Transverse colon (tissue), 4 donors: ENCODE measurements at regions not wholly inside any gene's neighbourhood (a gene's known extent, or its start where the extent isn't known, plus 50 kb on each side); places are given as distances from the start of the nearest gene placed in this dataset.

Source experiments
- DNase-seq: peaks from one replicate; pipeline ENCODE4 v3.0.0-alpha.2; 2019
- H3K27ac ChIP-seq, 4 donors: fragments of 200-600 bp; sonication (generic); 2 replicates each; pipeline ENCODE4 v1.5.1; 2016 to 2018; ENCODE audit warnings: inconsistent platforms in 4 of 4
- H3K27me3 ChIP-seq: fragments of 200-600 bp; sonication (generic); 2 replicates; pipeline ENCODE4 v1.5.1; 2017; ENCODE audit warnings: inconsistent platforms
- H3K36me3 ChIP-seq, 4 donors: fragments of 200-600 bp; sonication (generic); 2 replicates each; pipeline ENCODE4 v1.5.1; 2017 to 2019; ENCODE audit warnings: inconsistent platforms in 4 of 4
- H3K4me1 ChIP-seq, 4 donors: fragments of 200-600 bp; sonication (generic); 2 replicates each; pipeline ENCODE4 v1.5.1; 2017 to 2020; ENCODE audit warnings: inconsistent platforms in 4 of 4
- H3K4me3 ChIP-seq, 4 donors: fragments of 200-600 bp; sonication (generic); 1 replicate in 1 of 4; 2 replicates in 3 of 4; pipeline versions ENCODE4 v1.5.1 to v1.6.1; 2017 to 2019; ENCODE audit warnings: inconsistent platforms in 4 of 4
- H3K9me3 ChIP-seq, 2 donors: fragments of 200-600 bp; sonication (generic); 2 replicates each; pipeline ENCODE4 v1.5.1; 2017 to 2019; ENCODE audit warnings: inconsistent platforms in 2 of 2
- EP300 ChIP-seq: sonication (generic); formaldehyde crosslinking; IDR thresholded peaks from one replicate; pipeline ENCODE4 v1.6.1; 2017; ENCODE audit warnings: antibody characterized with exemption, low read depth
- POLR2A ChIP-seq: fragments of 450-650 bp; IDR thresholded peaks from one replicate; pipeline ENCODE4 v1.6.1; 2016; ENCODE audit warnings: antibody characterized with exemption, mild to moderate bottlenecking, moderate library complexity
- POLR2AphosphoS5 ChIP-seq, 3 donors: sonication (generic); formaldehyde crosslinking; IDR thresholded peaks; one replicate each; pipeline ENCODE4 v1.6.1; 2016; ENCODE audit warnings: antibody characterized with exemption in 3 of 3
- WGBS, 2 donors: methylation state at CpG; one replicate each; pipeline ENCODE4 v1.1.5; 2018; ENCODE audit warnings: low coverage in 1 of 2; 5-methylcytosine and 5-hydroxymethylcytosine counted together
- in situ Hi-C, 4 donors: fragments of 200-750 bp; cut with MboI; loops; one replicate each; pipeline versions ENCODE4 v1.15.0 to v1.15.1; 2017; ENCODE audit warnings: low sequenced_read_pairs in 3 of 4, low pct_ligation_motif_present in 1 of 4, low pct_unique_long_range_greater_than_20kb in 1 of 4
- intact Hi-C: fragments of 100-400 bp; cut with DNase I; formaldehyde crosslinking; loops from one replicate; pipeline ENCODE4 v1.15.1; 2023; ENCODE audit warnings: low total_unique reads
- TF ChIP-seq, protein P1 (sequence below), 5 experiments: fragments of 200-600 bp in 3 of 5; fragments of 450-650 bp in 2 of 5; sonication (generic) in 3 of 5; IDR thresholded peaks; 1 replicate in 2 of 5; 2 replicates in 3 of 5; pipeline ENCODE4 v1.5.1; 2016 to 2017; ENCODE audit warnings: antibody characterized with exemption in 5 of 5, inconsistent platforms in 3 of 5, mild to moderate bottlenecking in 2 of 5, moderate library complexity in 1 of 5

DNA sequence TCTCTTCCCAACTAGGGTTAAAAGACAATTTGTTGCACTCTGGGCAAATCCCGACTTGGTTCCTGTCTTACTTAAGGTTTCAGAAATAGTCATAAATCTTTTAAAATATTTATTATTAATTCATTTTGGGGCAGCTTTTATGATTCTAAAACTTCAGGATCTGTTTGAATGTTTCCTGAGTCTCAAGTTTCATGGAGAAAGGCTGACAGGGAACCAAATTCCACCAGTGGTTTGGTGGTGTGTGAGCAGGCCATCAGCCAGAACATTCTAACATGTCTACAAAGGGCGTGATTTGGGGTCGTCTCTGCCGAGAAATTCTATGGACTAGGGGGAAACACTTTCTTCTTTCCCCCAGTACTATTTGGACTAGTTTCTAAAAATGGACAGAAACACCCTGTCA, 366.4 kb downstream of the ZNF521 start:
- peaks cover 0 to 12% (median 0%) of the 10 kb centered on the region in 4 donors for H3K4me1 ChIP-seq
- no peaks in the 10 kb centered on the region for H3K27me3 ChIP-seq
- intact Hi-C loops (no loop called here), in situ Hi-C loops (loop anchor here in 1 of 4 donors (25.0 kb wide), 1 partner anchor 102 kb away; no protein-coding TSS in a partner anchor)
- WGBS, 2 donors, result 78 to 89% methylated on average over 4 of the region's 4 CpGs
- no peak for TF ChIP-seq EP300
- TF ChIP-seq, protein P1, sequence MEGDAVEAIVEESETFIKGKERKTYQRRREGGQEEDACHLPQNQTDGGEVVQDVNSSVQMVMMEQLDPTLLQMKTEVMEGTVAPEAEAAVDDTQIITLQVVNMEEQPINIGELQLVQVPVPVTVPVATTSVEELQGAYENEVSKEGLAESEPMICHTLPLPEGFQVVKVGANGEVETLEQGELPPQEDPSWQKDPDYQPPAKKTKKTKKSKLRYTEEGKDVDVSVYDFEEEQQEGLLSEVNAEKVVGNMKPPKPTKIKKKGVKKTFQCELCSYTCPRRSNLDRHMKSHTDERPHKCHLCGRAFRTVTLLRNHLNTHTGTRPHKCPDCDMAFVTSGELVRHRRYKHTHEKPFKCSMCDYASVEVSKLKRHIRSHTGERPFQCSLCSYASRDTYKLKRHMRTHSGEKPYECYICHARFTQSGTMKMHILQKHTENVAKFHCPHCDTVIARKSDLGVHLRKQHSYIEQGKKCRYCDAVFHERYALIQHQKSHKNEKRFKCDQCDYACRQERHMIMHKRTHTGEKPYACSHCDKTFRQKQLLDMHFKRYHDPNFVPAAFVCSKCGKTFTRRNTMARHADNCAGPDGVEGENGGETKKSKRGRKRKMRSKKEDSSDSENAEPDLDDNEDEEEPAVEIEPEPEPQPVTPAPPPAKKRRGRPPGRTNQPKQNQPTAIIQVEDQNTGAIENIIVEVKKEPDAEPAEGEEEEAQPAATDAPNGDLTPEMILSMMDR (IDR thresholded peaks at IDR 0.05), result no peak
- TF ChIP-seq POLR2A, result no peak
- no peak for TF ChIP-seq POLR2AphosphoS5 (IDR thresholded peaks at IDR 0.05)
- no peak overlapping the region for H3K4me3 ChIP-seq
- H3K27ac ChIP-seq, result no peak overlapping the region
- H3K9me3 ChIP-seq, result no peaks in the 10 kb centered on the region
- no peak for DNase-seq
- no peaks in the 10 kb centered on the region for H3K36me3 ChIP-seq

DNA sequence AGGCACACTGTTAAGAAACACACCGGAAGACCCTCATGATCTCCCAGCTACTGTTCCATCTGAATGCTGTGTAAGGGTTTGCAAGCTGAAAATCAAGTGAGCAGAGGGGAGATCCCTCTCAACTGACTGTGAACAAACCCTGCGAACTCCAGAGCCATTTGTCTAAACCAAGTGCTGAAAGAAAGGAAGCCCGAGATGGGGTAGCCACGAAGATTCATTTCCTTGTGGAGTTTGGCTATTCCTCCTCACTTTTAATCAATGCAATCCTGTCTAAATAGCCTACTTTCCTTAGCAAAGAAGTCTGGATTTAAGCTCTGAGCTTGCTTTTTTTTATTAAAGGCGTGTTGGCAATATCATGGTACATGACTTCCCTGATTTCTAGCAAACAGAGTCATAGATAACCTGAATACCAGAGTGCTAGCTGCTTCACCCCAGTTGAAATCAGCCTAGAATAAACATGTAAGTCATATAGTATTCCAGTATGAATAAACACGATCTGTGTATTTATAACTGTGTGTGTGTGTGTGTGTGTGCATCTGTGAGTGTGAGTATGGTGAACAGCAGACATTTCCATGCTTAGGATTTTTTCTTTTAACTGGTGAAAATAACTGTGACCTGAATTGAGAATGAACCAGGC, 365.2 kb downstream of the ZNF521 start:
- no peak for DNase-seq
- TF ChIP-seq POLR2A, result no peak
- TF ChIP-seq, protein P1 (IDR thresholded peaks at IDR 0.05), result no peak
- TF ChIP-seq EP300, result no peak
- TF ChIP-seq POLR2AphosphoS5 (IDR thresholded peaks at IDR 0.05), result no peak
- Histone ChIP-seq H3K36me3 (no peaks in the 10 kb centered on the region), H3K4me1 (peaks cover 0 to 12% (median 0%) of the 10 kb centered on the region in 4 donors), H3K27me3 (no peaks in the 10 kb centered on the region), H3K4me3 (no peak overlapping the region), H3K9me3 (no peaks in the 10 kb centered on the region), H3K27ac (no peak overlapping the region)
- in situ Hi-C loops, result loop anchor here in 1 of 4 donors (25.0 kb wide), 1 partner anchor 101 kb away; no protein-coding TSS in a partner anchor
- intact Hi-C loops, result no loop called here
- WGBS, 2 donors, result 39 to 48% methylated on average over 6 of the region's 6 CpGs

DNA sequence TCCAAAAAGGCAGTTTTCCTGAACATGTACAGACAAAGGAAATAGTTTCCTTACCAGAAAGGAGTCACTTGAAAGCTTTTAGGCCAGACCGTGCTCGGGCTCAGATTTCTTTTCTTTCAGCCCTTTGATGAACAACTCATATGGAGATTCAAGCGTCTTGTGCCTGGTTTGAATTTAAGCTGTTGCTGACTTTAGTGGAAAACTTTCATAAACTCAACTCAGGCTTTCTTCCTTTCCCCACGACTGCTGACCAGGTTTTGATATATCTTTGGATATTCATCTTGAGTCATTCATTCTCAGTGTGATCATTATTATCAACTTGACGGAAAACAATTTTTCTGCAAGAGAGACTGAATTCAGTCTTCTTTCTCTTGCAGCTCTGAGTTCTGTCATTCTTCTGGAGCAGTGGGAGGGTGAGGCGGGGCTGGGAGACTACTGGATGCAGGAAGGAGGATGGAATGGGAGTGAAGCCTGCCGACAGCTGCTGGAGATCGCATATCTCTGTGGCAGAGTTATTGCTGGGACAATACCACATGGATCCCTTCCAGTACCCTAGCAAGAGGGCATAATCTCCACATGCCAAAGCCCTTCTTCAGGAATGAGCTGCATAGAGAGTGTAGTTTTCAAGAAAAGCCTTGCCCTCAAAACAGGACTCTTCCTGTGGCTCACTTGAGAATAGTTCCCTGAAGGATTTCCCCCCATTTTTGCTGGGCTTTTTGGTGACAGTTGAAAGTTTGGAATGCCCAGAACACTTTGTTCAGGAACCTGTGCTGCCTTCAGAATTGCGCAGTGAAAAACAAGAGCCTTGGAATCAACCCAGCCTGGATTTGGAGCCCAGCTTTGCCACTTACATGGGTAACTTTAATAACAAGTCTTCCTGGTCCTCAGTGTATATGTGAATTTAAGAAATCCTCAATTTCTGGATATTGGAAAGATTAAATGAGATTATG, 364.4 kb downstream of the ZNF521 start:
- in situ Hi-C loops (loop anchor here in 1 of 4 donors (25.0 kb wide), 1 partner anchor 100 kb away; no protein-coding TSS in a partner anchor), intact Hi-C loops (no loop called here)
- Histone ChIP-seq H3K4me3 (no peak overlapping the region), H3K9me3 (no peaks in the 10 kb centered on the region), H3K27me3 (no peaks in the 10 kb centered on the region), H3K27ac (no peak overlapping the region), H3K4me1 (peaks cover 0 to 12% (median 0%) of the 10 kb centered on the region in 4 donors), H3K36me3 (no peaks in the 10 kb centered on the region)
- DNase-seq, result no peak
- TF ChIP-seq POLR2A (no peak), POLR2AphosphoS5 (IDR thresholded peaks at IDR 0.05) (no peak), EP300 (no peak)
- TF ChIP-seq, protein P1 (IDR thresholded peaks at IDR 0.05), result no peak
- 55 to 67% methylated on average over 6 to 9 of the region's 9 CpGs for WGBS, 2 donors

DNA sequence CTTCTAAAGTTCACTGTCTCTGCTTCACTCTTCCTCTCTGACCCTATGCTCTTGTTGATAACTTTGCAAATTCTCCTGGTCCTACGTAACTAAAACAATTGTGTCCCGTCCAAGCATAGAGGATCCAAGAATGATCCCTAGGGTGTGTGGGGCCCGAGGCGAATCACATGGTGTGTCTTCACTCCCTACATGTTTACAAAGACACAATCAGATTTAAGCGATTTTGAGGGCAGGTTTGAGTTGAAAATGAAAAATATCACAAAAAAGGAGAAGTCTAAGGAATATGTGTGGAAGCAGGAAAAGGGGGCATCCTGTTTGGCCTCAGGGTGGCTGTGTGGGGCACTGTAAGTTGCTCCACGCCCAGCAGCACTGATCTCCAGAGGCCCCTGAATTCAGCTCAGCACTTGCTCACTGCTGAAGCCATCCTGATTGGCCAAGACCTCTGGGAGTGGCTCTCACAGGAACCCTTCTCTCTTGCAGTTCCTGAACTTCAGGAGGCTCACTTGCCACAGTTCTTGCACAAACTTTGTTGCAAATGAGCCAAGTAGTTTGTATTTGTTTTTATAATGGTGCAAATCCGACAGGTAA, 363.6 kb downstream of the ZNF521 start:
- DNase-seq, result no peak
- no peak for TF ChIP-seq EP300
- TF ChIP-seq POLR2A, result no peak
- TF ChIP-seq, protein P1 (IDR thresholded peaks at IDR 0.05), result no peak
- TF ChIP-seq POLR2AphosphoS5 (IDR thresholded peaks at IDR 0.05), result no peak
- intact Hi-C loops, result no loop called here
- WGBS, 2 donors, result 68 to 76% methylated on average over 5 to 7 of the region's 7 CpGs
- Histone ChIP-seq H3K4me1 (peaks cover 0 to 12% (median 0%) of the 10 kb centered on the region in 4 donors), H3K27ac (no peak overlapping the region), H3K9me3 (no peaks in the 10 kb centered on the region), H3K27me3 (no peaks in the 10 kb centered on the region), H3K4me3 (no peak overlapping the region), H3K36me3 (no peaks in the 10 kb centered on the region)
- in situ Hi-C loops, result loop anchor here in 1 of 4 donors (25.0 kb wide), 1 partner anchor 99 kb away; no protein-coding TSS in a partner anchor
